NCI-H2196 treated with DMSO at 0.1 percent for 48 hours (cell line): ENCODE measurements at regions not wholly inside any gene's neighbourhood (a gene's known extent, or its start where the extent isn't known, plus 50 kb on each side); places are given as distances from the start of the nearest gene placed in this dataset.

Source experiments
- DNase-seq: peaks from one replicate; lab custom pipeline; 2025; ENCODE audit not compliant: unreplicated experiment; lab: John Stamatoyannopoulos, UW

DNA sequence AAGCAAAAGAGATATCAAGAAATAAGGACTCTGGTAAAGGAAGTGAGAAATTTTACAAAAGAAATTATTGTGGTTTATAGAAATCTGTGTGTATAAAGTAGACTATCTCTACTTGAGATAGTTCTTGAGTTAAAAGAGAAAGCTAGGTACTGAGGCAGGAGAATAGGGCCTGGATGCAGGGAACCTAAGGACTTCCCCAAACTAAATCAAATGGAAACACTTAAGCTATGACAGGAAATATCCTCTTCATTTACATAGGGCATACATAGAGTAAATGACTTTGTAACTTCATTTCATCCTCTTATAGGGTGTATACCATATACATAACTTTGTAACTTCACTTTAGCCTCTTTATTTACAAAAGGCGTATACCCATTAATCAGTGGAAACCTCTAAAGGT, 219.2 kb upstream of the RGPD4 start:
- no peak for DNase-seq

DNA sequence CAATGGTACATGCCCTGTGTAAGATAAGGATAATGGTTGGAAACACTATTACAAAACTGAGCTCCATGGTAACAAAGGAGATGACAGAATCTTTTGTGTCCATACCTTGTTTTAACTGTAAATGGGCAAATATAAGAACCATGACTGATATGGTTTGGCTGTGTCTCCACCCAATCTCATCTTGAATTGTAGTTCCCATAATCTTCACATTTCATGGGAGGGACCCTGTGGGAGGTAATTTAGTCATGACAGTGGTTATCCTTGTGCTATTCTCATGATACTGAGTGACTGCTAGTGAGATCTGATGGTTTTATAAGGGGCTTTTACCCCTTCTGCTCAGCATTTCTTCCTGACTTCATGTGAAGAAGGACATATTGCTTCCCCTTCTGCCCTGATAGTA, 211.7 kb upstream of the RGPD4 start:
- DNase-seq, result no peak

DNA sequence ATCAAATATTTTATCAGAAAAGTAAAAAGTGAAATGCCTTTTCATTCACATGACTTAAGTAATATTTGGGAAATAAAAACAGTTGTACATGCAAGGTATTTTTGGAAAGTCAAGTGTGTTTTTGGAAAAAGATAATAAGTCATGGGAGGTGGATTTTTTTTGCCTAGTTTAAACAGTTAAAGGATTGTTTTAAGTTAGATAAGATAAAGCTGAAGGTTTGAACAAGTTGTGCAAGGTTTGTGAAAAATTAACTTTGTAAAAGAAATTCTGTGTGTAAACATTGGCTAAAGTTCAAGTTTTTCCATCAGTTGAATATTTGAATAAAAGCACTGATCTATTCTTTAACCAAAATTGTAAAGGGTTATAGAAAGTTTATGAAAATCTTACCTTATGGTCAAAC, 207.9 kb upstream of the RGPD4 start:
- no peak for DNase-seq

DNA sequence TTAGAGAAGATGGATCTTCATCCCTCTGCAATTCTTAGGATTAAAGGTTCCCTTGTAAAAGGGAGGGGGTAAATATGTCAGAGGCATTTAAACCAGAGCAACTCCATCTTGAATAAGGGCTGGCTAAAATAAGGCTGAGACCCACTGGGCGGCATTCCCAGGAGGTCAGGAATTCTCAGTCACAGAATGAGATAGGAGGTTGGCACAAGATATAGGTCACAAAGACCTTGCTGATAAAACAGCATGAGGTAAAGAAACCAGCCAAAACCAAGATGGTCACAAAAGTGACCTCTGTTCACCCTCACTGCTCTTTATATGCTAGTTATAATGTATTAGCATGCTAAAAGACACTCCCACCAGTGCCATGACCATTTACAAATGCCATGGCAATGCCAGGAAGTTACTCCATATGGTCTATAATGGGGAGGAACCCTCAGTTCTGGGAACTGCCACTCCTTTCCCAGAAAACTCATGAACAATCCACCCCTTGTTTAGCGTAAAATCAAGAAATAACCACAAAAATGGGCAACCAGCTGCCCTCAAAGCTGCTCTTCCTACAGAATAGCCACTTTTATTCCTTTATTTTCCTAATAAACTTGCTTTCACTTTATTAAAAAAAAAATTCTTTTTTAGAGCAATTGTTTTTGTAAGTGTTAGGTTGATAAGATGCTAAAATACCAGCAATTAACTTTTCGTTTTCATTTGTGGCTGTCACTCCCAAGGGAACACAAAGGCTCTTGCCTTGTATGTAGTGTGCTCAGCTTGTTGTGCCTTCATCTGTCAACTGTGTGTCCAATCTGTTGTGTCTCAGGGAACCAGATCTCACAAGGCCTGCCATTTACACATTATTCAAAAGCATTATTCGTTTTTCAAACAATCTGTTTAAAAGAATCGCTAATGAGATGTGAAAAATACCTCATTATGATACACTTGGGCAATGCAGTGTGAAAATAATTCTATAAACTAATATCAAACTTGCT, 205.2 kb upstream of the RGPD4 start:
- no peak for DNase-seq

DNA sequence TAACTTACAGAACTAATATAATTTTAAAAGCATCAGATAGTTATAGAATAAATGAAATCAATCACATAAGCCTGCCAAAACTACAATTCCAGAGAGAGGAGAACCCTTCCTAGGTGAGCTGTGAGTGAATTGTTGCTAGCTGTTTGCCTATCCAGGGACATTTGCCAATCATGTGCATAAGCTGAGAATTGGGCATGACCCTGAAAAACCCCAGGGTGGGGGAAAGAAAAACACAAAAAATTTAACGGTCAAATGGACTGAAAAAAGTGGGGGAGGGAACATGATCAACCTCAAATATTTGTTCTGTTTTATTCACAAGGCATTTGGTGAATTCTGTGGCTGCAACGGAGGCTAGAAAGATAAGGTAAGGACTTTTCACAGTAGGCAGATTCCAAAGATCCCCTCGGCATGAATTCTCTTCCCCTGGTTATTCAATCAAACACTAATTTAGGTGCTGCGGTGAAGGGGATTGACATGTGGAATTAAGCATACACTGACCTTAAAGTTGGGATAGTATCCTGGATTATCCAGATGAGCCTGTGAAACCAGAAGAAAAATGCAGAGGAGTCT, 203.9 kb upstream of the RGPD4 start:
- DNase-seq, result no peak

DNA sequence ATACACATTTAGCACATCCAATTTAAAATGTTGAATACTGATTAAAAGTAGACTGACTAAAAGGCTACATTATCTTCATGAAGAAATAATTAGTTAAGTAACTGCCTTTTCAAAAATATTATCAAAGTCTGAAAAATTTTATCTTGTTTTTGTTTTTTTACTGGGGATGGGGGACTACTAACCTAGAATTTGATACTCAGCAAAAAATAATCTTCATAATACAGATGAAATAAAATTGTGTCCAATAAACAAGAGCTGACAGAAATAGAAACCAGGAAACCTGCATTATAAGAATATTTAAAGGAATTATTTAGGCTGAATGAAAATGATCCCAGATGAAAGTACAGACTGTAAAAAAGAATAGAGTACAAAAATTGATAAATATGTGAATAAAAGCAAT, 200.7 kb upstream of the RGPD4 start:
- no peak for DNase-seq

DNA sequence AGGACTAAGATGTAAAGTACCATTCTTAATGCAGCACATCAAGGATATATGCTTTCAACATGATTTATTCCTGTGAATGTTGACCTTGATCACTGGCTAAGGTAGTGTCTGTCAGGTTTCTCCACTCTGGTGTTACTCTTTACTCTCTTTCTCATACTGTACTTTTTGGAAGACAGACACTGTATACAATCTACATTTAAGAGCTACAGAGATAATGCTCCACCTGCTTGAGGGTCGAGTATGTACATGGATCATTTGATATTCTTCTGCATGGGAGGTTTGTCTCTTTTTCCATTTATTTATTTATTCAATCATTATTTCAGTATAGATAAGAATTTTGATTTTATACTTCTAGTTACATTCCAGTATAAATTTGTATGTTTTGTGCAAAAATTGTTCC, 199.5 kb upstream of the RGPD4 start:
- DNase-seq, result no peak

DNA sequence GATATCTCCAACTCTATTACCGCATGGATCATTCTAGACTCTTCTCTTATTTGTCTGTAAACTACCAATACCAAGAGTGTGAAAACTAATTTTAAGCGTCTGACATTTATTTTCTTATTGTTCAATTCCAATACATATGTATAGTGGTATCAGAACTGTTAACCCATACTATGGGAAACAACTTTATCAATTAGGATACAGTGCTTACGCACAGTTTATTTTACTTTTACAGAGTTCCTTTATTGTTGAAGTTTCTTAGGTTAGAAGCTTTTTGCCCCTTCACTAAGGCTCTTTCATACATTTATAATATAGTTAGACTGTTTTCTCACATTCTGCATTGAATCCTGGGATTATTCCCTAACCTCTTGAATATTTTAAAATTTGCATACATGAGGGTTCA, 198.8 kb upstream of the RGPD4 start:
- DNase-seq, result no peak

DNA sequence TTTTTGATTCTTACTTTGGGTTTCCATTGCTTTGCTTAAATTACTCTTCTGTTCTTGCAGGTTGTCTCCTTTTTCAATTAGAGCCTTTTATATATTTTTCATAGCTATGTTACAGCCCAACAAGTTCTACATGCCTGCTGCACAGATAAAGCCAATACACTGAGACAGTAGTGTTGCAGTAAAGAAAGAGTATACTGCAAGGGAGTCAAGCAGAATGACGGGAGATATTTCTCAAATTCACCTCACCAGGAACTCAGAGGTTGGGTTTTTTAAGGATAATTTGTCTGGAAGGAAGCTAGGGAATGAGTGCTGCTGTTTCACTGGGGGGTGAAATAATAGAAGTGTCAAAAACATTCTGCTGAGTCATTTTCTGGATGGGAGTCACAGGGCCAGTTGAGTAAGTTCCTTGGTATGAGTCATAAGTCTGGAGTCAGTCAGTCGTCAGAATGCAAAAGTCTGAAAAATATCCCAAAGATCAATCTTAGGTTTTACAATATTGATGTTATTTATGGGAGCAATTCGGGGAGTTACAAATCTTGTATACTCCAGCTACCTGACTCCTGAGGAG, 193.0 kb upstream of the RGPD4 start:
- no peak for DNase-seq

DNA sequence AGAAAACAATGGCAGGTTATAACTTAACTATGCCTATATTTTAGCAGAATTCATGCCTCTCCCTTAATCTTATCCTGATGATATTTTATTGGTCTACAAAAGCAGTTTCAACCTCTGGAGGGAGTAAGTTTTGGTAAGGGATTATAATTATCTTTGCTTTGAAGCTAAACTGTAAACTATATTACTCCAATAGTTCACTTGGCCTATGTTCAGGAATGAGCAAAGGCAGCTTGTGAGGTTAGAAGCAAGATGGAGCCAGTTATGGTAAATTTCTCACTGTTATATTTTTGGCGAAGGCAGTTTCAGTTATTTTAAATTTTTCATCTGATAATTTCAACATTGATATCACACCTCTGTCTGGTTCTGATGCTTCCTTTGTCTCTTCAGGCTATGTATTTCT, 192.5 kb upstream of the RGPD4 start:
- no peak for DNase-seq

DNA sequence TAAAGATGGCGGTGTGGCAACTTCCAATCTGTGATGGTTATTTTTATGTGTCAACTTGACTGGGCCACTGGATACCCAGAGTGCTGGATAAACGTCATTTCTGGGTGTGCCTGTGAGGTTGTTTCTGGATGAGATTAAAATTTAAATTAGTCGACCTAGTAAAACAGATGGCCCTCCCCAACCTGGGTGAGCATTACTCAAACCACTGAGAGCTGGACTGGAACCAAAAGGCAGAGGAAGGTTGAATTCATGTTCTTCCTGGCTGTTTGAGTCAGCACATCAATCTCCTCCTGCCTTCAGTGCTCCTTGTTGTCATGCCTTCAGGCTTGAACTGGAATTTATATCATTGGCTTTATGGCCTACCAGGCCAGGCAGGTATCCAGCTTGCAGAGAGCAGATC, 190.8 kb upstream of the RGPD4 start:
- DNase-seq, result no peak

DNA sequence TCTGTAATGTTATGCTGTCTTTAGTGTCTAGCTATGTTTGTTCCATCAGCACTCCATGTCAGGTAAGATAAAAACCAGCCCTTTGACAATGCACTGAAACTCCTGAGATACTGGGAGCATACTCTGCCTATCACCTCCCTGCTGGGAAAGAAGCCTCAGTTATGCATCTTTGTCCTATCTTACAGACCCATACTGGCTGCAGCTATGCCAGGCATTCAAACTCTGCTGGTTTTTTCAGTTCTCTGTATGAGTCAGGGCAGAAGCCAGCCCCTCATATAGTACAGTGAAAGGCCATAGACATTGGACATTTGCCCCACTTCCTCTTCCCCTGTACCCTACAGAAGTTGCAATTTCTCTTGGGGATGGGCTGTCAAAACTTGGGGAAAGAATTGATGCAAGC, 181.1 kb upstream of the RGPD4 start:
- no peak for DNase-seq

DNA sequence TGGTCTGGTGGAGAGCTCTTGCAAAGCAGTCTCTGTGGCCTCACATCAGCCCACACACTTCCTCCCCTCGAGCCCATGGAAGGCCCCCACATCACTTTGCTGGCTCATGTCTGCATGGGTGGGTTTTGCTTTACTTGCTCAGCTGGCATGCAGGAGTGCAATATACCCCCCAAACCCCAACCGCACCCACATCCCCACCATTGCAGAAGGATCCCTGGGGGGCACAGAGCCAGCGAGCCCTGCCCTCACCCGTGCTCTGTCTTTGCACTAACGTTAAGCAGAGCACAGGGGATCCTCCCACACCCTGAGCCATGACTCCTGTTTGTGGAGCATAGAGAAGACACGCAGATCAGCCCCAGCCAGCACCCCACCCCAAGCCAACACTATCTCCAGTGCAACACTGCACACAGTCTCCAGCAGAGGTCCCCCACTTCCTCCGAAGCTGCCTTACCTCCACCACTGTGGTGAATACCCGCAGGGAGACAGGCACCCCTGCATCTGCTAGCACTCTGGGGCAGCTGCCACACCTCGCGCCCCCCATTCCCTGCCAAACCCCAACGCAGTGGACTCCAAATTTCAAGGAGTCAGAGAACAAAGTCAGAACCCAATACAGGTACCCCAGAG, 177.8 kb upstream of the RGPD4 start:
- DNase-seq, result no peak

DNA sequence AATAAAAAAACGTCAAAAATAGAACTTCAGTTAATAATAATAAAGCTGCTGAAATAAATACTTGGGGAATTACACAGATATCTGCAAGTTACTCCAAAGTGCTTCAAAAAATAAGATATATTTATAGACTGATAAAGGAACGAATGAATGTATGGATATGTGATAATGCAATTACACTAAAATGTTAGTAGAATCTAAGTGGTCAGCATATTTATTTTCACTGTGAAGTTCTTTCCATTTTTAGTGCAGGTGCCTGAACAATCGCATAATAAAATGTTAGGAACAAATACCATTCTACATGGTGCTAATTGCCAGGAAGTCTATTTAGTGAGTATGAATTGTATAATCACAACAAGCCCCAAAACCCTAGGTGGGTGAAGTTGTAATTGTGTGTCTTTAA, 169.6 kb upstream of the RGPD4 start:
- no peak for DNase-seq

DNA sequence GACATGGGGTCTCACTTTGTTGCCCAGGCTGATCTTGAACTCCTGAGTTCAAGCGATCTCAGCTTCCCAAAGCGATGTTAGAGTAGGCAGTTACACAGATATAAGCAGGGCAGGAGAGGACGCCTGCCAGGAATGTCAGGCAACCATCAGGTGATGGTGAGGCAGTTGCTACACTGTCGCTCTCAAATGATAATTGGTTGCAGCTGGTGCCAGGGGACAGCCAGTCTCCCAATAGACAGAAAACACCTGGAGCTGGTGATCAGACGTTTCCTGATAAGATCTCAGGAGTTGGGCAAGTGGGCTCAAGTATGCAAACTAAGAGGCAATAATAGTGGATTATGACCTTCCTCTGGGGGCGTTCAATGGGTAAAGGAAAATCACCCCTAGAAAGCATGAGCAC, 163.1 kb upstream of the RGPD4 start:
- DNase-seq, result no peak

DNA sequence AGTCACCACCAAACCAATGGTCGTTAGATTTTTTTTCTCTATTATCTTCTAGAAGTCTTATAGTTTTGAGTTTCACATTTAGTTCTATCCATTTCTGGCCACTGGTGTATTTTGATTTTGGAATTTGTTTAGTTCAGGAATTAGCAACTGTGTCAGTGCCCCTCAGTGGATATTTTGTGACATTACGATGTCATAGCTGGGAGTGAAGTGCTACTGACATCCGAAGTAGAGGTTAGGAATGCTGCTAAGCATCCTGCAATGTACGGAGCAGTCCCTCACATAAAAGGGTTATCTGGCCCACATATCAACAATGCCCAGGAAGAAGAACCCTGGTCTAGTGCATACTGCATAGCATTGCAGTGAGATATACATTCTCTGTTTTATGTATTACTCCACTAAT, 157.4 kb upstream of the RGPD4 start:
- DNase-seq, result no peak

DNA sequence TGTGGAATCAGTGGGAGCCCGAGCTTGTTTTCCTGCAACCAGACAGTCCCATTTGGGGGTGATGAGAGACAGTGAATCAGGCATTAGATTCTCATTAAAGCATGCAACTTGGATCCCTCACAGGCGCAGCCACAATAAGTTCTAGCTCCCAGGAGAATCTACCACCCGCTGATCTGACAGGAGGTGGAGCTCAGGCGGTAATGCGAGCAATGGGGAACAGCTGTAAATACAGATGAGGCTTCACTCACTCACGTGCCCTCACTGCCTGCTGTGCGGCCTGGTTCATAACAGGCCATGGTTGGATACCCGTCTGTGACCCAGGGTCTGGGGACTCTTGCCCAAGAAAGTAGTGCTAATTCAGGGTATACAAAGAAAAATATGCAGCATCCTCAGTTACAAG, 144.8 kb upstream of the RGPD4 start:
- no peak for DNase-seq

DNA sequence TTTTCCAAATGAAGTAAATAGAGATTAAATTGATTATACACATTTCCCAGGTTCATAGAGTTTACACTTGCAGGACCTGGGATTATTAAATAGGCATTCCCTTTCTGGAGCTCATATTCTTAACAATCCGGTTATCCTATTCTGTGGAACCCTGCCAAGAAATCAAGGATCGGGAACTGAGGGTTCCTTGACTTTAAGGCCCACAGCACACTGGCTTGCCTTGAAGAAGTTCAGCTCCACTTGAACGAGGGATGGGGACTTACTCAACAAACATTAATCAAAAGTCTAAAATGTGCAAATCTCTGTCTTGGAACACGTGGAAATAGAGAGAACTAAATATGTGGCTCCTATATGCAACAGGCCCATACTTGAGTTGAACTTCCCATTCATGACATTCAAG, 142.3 kb upstream of the RGPD4 start:
- DNase-seq, result no peak

DNA sequence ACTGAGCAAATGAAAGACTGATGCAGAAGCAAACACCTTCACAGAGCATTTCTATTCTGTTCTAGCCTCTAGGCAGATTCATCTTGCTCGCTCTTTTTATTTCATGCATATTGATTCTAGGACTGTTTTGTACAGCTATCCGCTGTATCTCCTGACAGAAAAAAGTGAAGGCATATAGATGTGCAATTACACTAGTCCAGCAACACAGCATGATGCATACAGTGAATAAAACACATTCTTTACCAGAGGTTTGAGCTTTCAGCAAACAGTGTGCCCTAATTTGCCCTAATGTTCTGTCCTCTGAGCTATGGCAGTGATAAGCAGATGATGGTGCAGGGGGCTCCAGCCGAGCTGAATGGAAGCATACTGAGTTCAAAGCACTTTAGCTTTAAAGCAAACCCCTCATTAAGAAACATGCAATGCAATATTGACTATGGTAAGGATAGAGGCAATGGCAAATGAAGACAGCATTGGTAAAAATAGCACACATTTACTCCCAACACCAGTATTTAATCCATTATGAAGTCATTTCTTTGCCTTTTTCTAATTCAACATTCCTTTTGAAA, 141.2 kb upstream of the RGPD4 start:
- no peak for DNase-seq

DNA sequence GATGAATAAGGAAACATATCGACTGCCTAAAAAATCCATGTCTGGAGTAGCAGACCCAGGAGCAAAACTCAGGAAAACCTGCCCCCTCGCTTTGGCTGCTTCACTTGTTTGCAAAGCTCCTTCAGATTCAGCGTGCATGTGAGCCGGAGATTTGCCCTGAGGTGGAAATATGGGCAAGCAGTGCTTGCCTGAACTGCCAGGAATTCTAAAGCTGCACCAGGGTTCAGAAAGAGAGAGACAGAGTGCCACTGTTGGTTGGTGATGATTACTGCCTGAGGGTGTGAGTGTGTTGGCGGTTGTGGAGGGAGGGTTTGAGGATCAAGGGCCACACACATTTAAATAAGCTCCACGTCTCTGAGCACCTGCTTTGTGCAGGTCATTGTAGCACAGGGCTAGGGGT, 139.6 kb upstream of the RGPD4 start:
- DNase-seq, result no peak

DNA sequence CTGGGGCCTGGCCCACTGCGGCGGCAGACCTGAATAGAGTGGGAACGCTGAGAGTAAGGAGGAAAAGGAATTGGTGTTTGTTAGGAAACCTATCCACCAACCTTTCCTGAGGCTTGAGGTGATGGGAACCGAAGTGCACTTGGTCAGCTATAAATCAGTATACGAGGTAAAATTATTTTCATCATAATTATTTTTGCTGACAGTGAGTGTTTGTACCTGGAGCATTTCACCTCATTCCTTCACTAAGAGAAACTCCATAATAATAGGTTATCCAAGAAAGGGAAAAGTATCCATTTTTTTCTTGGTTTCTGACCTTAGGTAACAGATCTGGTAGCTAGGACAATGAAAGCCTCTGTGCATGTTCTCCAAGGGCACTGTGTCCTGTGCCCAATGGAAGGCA, 138.6 kb upstream of the RGPD4 start:
- no peak for DNase-seq

DNA sequence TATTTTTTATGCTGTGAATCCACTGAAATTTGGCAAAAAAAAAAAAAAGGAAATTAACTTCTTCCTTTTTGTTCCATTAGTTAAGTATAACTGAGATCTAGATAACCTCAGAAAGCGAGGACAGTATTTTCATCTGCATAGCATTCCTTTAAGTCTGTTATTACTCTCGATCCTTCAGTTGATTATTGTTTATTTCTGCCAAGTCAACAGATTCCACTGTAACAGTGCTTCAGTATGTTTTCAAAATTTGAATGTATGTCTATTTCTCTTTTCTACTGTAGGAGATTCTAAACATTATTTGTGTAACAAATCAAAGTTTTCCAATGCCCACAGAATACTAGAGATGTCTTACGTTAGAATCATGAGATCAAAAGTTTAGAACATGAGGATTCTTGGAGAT, 133.1 kb upstream of the RGPD4 start:
- DNase-seq, result no peak
